Common myeloid progenitor, CD34-positive (primary cell): ENCODE measurements at regions not wholly inside any gene's neighbourhood (a gene's known extent, or its start where the extent isn't known, plus 50 kb on each side); places are given as distances from the start of the nearest gene placed in this dataset.
"Not testable (repeated sequence)": the region's sequence is repeated elsewhere in the genome, so short reads cannot be mapped to it uniquely, and the experiment has no call there.

Experiments used
- CTCF ChIA-PET: fragments of 350-600 bp; sonication (Branson Sonifier 250); formaldehyde crosslinking; loops from one replicate; lab custom pipeline; 2021; ENCODE audit warnings: antibody characterized with exemption; lab: Charles Lee
- POLR2A ChIA-PET: fragments of 350-600 bp; sonication (Branson Sonifier 250); formaldehyde crosslinking; loops from one replicate; lab custom pipeline; 2021; ENCODE audit warnings: antibody characterized with exemption; lab: Charles Lee
- DNase-seq, 3 donors: peaks; one replicate each; pipeline versions ENCODE4 v3.0.0 to v3.0.0-alpha.2; 2013
- H3K27ac ChIP-seq, 2 experiments: 1 replicate in 1 of 2; 2 replicates in 1 of 2; pipeline ENCODE4 v1.7.0; 2013; ENCODE audit warnings: inconsistent platforms in 2 of 2, low read length in 2 of 2, mild to moderate bottlenecking in 2 of 2, low read depth in 1 of 2, moderate library complexity in 1 of 2; ENCODE audit not compliant: severe bottlenecking in 2 of 2, insufficient read depth in 1 of 2, poor library complexity in 1 of 2
- H3K27me3 ChIP-seq, 5 experiments: replicated peaks in 2 of 5; 1 replicate in 3 of 5; 2 replicates in 2 of 5; pipeline versions ENCODE4 v1.6.1 to v1.7.0; 2013; ENCODE audit warnings: low read length in 4 of 5, mild to moderate bottlenecking in 2 of 5, moderate library complexity in 2 of 5, inconsistent platforms in 1 of 5; ENCODE audit not compliant: insufficient read depth in 5 of 5, control insufficient read depth in 4 of 5
- H3K36me3 ChIP-seq, 4 experiments: 1 replicate in 2 of 4; 2 replicates in 2 of 4; pipeline versions ENCODE4 v1.6.1 to v1.7.0; 2013; ENCODE audit warnings: low read length in 3 of 4, control low read depth in 1 of 4, mild to moderate bottlenecking in 1 of 4; ENCODE audit not compliant: control insufficient read depth in 4 of 4, insufficient read depth in 4 of 4
- H3K4me1 ChIP-seq, 4 experiments: 1 replicate in 3 of 4; 2 replicates in 1 of 4; pipeline versions ENCODE4 v1.6.1 to v1.7.1; 2013; ENCODE audit warnings: low read length in 3 of 4, mild to moderate bottlenecking in 3 of 4, control low read depth in 1 of 4, inconsistent platforms in 1 of 4, moderate library complexity in 1 of 4; ENCODE audit not compliant: control insufficient read depth in 4 of 4, insufficient read depth in 4 of 4; ENCODE audit errors: control extremely low read depth in 1 of 4
- H3K4me3 ChIP-seq, 7 experiments: 1 replicate in 4 of 7; 2 replicates in 3 of 7; pipeline versions ENCODE4 v1.5.1 to v1.7.0; 2013; ENCODE audit warnings: mild to moderate bottlenecking in 7 of 7, low read length in 6 of 7, moderate library complexity in 6 of 7, inconsistent platforms in 2 of 7, low read depth in 2 of 7, control low read depth in 1 of 7; ENCODE audit not compliant: insufficient read depth in 4 of 7, control insufficient read depth in 1 of 7; ENCODE audit errors: extremely low read depth in 1 of 7
- H3K9me3 ChIP-seq, 5 experiments: 1 replicate in 4 of 5; 2 replicates in 1 of 5; pipeline versions ENCODE4 v1.6.1 to v1.7.1; 2013; ENCODE audit warnings: low read length in 4 of 5, mild to moderate bottlenecking in 2 of 5, inconsistent platforms in 1 of 5, low read depth in 1 of 5, moderate library complexity in 1 of 5; ENCODE audit not compliant: control insufficient read depth in 4 of 5, insufficient read depth in 2 of 5; ENCODE audit errors: control extremely low read depth in 1 of 5
- WGBS: methylation state at CpG from one replicate; pipeline ENCODE4 v1.1.5; 2013; ENCODE audit not compliant: insufficient coverage; 5-methylcytosine and 5-hydroxymethylcytosine counted together

GRCh38 chr5:179451828-179452196 lies 98.5 kb upstream of the RUFY1 start:
- peaks cover 0 to 21% (median 6%) of the 10 kb centered on the region in 5 experiments for H3K9me3 ChIP-seq
- no peaks in the 10 kb centered on the region for H3K27me3 ChIP-seq
- ChIA-PET CTCF (no interaction called here), POLR2A (no interaction called here)
- no peak overlapping the region for H3K4me3 ChIP-seq
- no peak overlapping the region for H3K27ac ChIP-seq
- DNase-seq = no peak
- WGBS = 93% methylated on average over 4 of the region's 4 CpGs
- no peaks in the 10 kb centered on the region for H3K36me3 ChIP-seq
- H3K4me1 ChIP-seq = no peaks in the 10 kb centered on the region

GRCh38 chr5:179451114-179451827 lies 99.1 kb upstream of the RUFY1 start:
- no peak overlapping the region for H3K4me3 ChIP-seq
- 95% methylated on average over 11 of the region's 15 CpGs for WGBS
- ChIA-PET CTCF (no interaction called here), POLR2A (no interaction called here)
- no peak overlapping the region for H3K27ac ChIP-seq
- H3K36me3 ChIP-seq = no peaks in the 10 kb centered on the region
- DNase-seq = no peak
- H3K9me3 ChIP-seq = peaks cover 0 to 18% (median 5%) of the 10 kb centered on the region in 5 experiments
- H3K4me1 ChIP-seq = no peaks in the 10 kb centered on the region
- no peaks in the 10 kb centered on the region for H3K27me3 ChIP-seq

GRCh38 chr5:179449950-179450349 lies 100.4 kb upstream of the RUFY1 start:
- DNase-seq, H3K27me3 ChIP-seq, POLR2A ChIA-PET, H3K4me3 ChIP-seq, H3K36me3 ChIP-seq, H3K27ac ChIP-seq, H3K4me1 ChIP-seq, CTCF ChIA-PET: not testable (repeated sequence)
- WGBS = 100% methylated on average over 1 of the region's 4 CpGs
- peaks cover 0 to 12% (median 0%) of the 10 kb centered on the region in 5 experiments for H3K9me3 ChIP-seq

- H3K9me3 ChIP-seq = peaks cover 0 to 12% (median 0%) of the 10 kb centered on the region in 5 experiments
- H3K4me3 ChIP-seq, H3K4me1 ChIP-seq, H3K36me3 ChIP-seq, H3K27ac ChIP-seq, CTCF ChIA-PET, DNase-seq, POLR2A ChIA-PET, H3K27me3 ChIP-seq: not testable (repeated sequence)
- no CpG with 5 or more reads among the region's 11 CpGs for WGBS
Measured at GRCh38 chr5:179448282-179448681, 102.1 kb upstream of the RUFY1 start.

GRCh38 chr5:179442289-179442688 lies 97.0 kb upstream of the ADAMTS2 start:
- WGBS = 100% methylated on average over 3 of the region's 3 CpGs
- DNase-seq, POLR2A ChIA-PET, H3K36me3 ChIP-seq, CTCF ChIA-PET, H3K4me3 ChIP-seq, H3K9me3 ChIP-seq, H3K4me1 ChIP-seq, H3K27ac ChIP-seq, H3K27me3 ChIP-seq: not testable (repeated sequence)

GRCh38 chr5:179439181-179439985 lies 94.1 kb upstream of the ADAMTS2 start:
- WGBS = 95% methylated on average over 20 of the region's 22 CpGs
- no peaks in the 10 kb centered on the region for H3K36me3 ChIP-seq
- H3K27me3 ChIP-seq = peaks cover 0 to 3% (median 0%) of the 10 kb centered on the region in 5 experiments
- no peak overlapping the region for H3K27ac ChIP-seq
- ChIA-PET POLR2A (no interaction called here), CTCF (no interaction called here)
- no peaks in the 10 kb centered on the region for H3K9me3 ChIP-seq
- H3K4me1 ChIP-seq = no peaks in the 10 kb centered on the region
- no peak for DNase-seq
- H3K4me3 ChIP-seq = no peak overlapping the region

GRCh38 chr5:179438461-179438860 lies 93.2 kb upstream of the ADAMTS2 start:
- Histone ChIP-seq H3K4me1 (no peaks in the 10 kb centered on the region), H3K9me3 (no peaks in the 10 kb centered on the region), H3K27ac (no peak overlapping the region), H3K4me3 (no peak overlapping the region), H3K36me3 (no peaks in the 10 kb centered on the region), H3K27me3 (peaks cover 0 to 3% (median 0%) of the 10 kb centered on the region in 5 experiments)
- no peak for DNase-seq
- POLR2A ChIA-PET = no interaction called here
- WGBS = 93% methylated on average over 11 of the region's 11 CpGs
- CTCF ChIA-PET = no interaction called here
